Osteoblast (primary cell): ENCODE measurements at regions not wholly inside any gene's neighbourhood (a gene's known extent, or its start where the extent isn't known, plus 50 kb on each side); places are given as distances from the start of the nearest gene placed in this dataset.

ENCODE experiments used
- DNase-seq: peaks from one replicate; pipeline ENCODE4 v3.0.0; 2011; ENCODE audit warnings: low spot score, mixed read lengths; ENCODE audit not compliant: insufficient read length; ENCODE audit errors: missing footprints
- H2AFZ ChIP-seq: 2 replicates; pipeline ENCODE4 v1.6.0; 2011; ENCODE audit warnings: mild to moderate bottlenecking, low read length
- H3K27ac ChIP-seq: 2 replicates; pipeline ENCODE4 v1.5.1; 2011; ENCODE audit warnings: mild to moderate bottlenecking, low read depth, low read length, moderate library complexity
- H3K27me3 ChIP-seq: 2 replicates; pipeline ENCODE4 v1.6.0; 2012; ENCODE audit warnings: mild to moderate bottlenecking, control low read depth, inconsistent platforms, low read length, moderate library complexity; ENCODE audit not compliant: insufficient read depth
- H3K36me3 ChIP-seq: 2 replicates; pipeline ENCODE4 v1.5.1; 2011; ENCODE audit warnings: mild to moderate bottlenecking, low read length, control low read depth, moderate library complexity; ENCODE audit not compliant: insufficient read depth
- H3K4me1 ChIP-seq: 2 replicates; pipeline ENCODE4 v1.5.1; 2011; ENCODE audit warnings: mild to moderate bottlenecking, low read length, control low read depth, moderate library complexity; ENCODE audit not compliant: insufficient read depth
- H3K4me2 ChIP-seq: 2 replicates; pipeline ENCODE4 v1.6.0; 2011; ENCODE audit warnings: mild to moderate bottlenecking, low read length; ENCODE audit not compliant: insufficient read depth
- H3K4me3 ChIP-seq: fragments of 200-600 bp; sonication (generic); 3 replicates; pipeline ENCODE4 v1.5.1; 2012; ENCODE audit warnings: mild to moderate bottlenecking, low read length, inconsistent platforms; ENCODE audit not compliant: insufficient read depth
- H3K79me2 ChIP-seq: 2 replicates; pipeline ENCODE4 v1.6.0; 2012; ENCODE audit warnings: mild to moderate bottlenecking, low read length, control low read depth, inconsistent platforms; ENCODE audit not compliant: insufficient read depth
- H3K9me3 ChIP-seq: 2 replicates; pipeline ENCODE4 v1.5.1; 2011; ENCODE audit warnings: low read depth, low read length, control low read depth
- H4K20me1 ChIP-seq: 2 replicates; pipeline ENCODE4 v1.6.0; 2012; ENCODE audit warnings: mild to moderate bottlenecking, low read length, control low read depth; ENCODE audit not compliant: insufficient read depth
- CTCF ChIP-seq: IDR thresholded peaks from 2 replicates; pipeline ENCODE4 v1.5.1; 2011; ENCODE audit warnings: mild to moderate bottlenecking, low read depth, low read length, moderate library complexity; ENCODE audit errors: extremely low read depth

GRCh38 chr11:110870816-110871522 lies 158.7 kb upstream of the ARHGAP20 start:
- Histone ChIP-seq H3K4me1 (no peaks in the 10 kb centered on the region), H3K9me3 (no peaks in the 10 kb centered on the region), H3K4me2 (no peak overlapping the region), H4K20me1 (no peaks in the 10 kb centered on the region), H2AFZ (no peak overlapping the region), H3K79me2 (no peaks in the 10 kb centered on the region), H3K36me3 (no peaks in the 10 kb centered on the region), H3K27ac (no peak overlapping the region), H3K4me3 (no peak overlapping the region), H3K27me3 (no peaks in the 10 kb centered on the region)
- no peak for TF ChIP-seq CTCF
- DNase-seq = no peak

- no peaks in the 10 kb centered on the region for H4K20me1 ChIP-seq
- no peaks in the 10 kb centered on the region for H3K4me1 ChIP-seq
- no peak for TF ChIP-seq CTCF
- H3K27me3 ChIP-seq = no peaks in the 10 kb centered on the region
- H2AFZ ChIP-seq = no peak overlapping the region
- H3K4me3 ChIP-seq = no peak overlapping the region
- DNase-seq = no peak
- no peaks in the 10 kb centered on the region for H3K9me3 ChIP-seq
- no peaks in the 10 kb centered on the region for H3K36me3 ChIP-seq
- H3K27ac ChIP-seq = no peak overlapping the region
- H3K4me2 ChIP-seq = no peak overlapping the region
- H3K79me2 ChIP-seq = no peaks in the 10 kb centered on the region
Measured at GRCh38 chr11:110867951-110868350, 155.7 kb upstream of the ARHGAP20 start.

- TF ChIP-seq CTCF = no peak
- Histone ChIP-seq H2AFZ (no peak overlapping the region), H4K20me1 (no peaks in the 10 kb centered on the region), H3K79me2 (no peaks in the 10 kb centered on the region), H3K9me3 (no peaks in the 10 kb centered on the region), H3K27me3 (no peaks in the 10 kb centered on the region), H3K4me3 (no peak overlapping the region), H3K27ac (no peak overlapping the region), H3K4me2 (no peak overlapping the region), H3K36me3 (no peaks in the 10 kb centered on the region), H3K4me1 (no peaks in the 10 kb centered on the region)
- no peak for DNase-seq
Measured at GRCh38 chr11:110866081-110866480, 153.8 kb upstream of the ARHGAP20 start.

GRCh38 chr11:110862407-110862806 lies 150.2 kb upstream of the ARHGAP20 start:
- no peak for TF ChIP-seq CTCF
- Histone ChIP-seq H3K27me3 (no peaks in the 10 kb centered on the region), H3K36me3 (no peaks in the 10 kb centered on the region)

More at GRCh38 chr11:110862407-110862806, 150.2 kb upstream of the ARHGAP20 start:
- H3K27ac ChIP-seq = no peak overlapping the region
- no peaks in the 10 kb centered on the region for H3K79me2 ChIP-seq
- no peak overlapping the region for H3K4me2 ChIP-seq
- H3K9me3 ChIP-seq = no peaks in the 10 kb centered on the region
- no peak overlapping the region for H2AFZ ChIP-seq
- no peaks in the 10 kb centered on the region for H3K4me1 ChIP-seq
- DNase-seq = no peak
- H4K20me1 ChIP-seq = no peaks in the 10 kb centered on the region
- H3K4me3 ChIP-seq = no peak overlapping the region
